HG03432 (cell line): ENCODE measurements at regions not wholly inside any gene's neighbourhood (a gene's known extent, or its start where the extent isn't known, plus 50 kb on each side); places are given as distances from the start of the nearest gene placed in this dataset.

Experiments used
- ATAC-seq: cut with Tn5 transposase; IDR thresholded peaks from one replicate; pipeline ENCODE4 v1.9.1; 2021; ENCODE audit warnings: mild to moderate bottlenecking, moderate library complexity; ENCODE audit not compliant: unreplicated experiment

GRCh38 chr12:126772171-126772864 lies 1494.7 kb upstream of the TMEM132C start:
- peak; percentile 83 for ATAC-seq

GRCh38 chr12:126773012-126773411 lies 1494.0 kb upstream of the TMEM132C start:
- ATAC-seq: no peak

- ATAC-seq: no peak
Observed at GRCh38 chr12:126773491-126773890, 1493.5 kb upstream of the TMEM132C start.

- no peak for ATAC-seq
Observed at GRCh38 chr12:126776026-126776655, 1490.8 kb upstream of the TMEM132C start.

GRCh38 chr12:126780343-126780742 lies 1486.6 kb upstream of the TMEM132C start:
- no peak for ATAC-seq

GRCh38 chr12:126781593-126781992 lies 1485.4 kb upstream of the TMEM132C start:
- no peak for ATAC-seq

GRCh38 chr12:126782083-126782482 lies 1484.9 kb upstream of the TMEM132C start:
- no peak for ATAC-seq

- no peak for ATAC-seq
Observed at GRCh38 chr12:126784328-126784921, 1482.5 kb upstream of the TMEM132C start.

- no peak for ATAC-seq
Observed at GRCh38 chr12:126789963-126790362, 1477.0 kb upstream of the TMEM132C start.

GRCh38 chr12:126791122-126791521 lies 1475.8 kb upstream of the TMEM132C start:
- no peak for ATAC-seq

GRCh38 chr12:126792411-126792810 lies 1474.6 kb upstream of the TMEM132C start:
- no peak for ATAC-seq

GRCh38 chr12:126797525-126797924 lies 1469.4 kb upstream of the TMEM132C start:
- ATAC-seq: no peak

- no peak for ATAC-seq
Observed at GRCh38 chr12:126798449-126798848, 1468.5 kb upstream of the TMEM132C start.

GRCh38 chr12:126807312-126807865 lies 1459.6 kb upstream of the TMEM132C start:
- ATAC-seq: no peak

- ATAC-seq: no peak
Observed at GRCh38 chr12:126811391-126811790, 1455.6 kb upstream of the TMEM132C start.

GRCh38 chr12:126819554-126819953 lies 1447.4 kb upstream of the TMEM132C start:
- ATAC-seq: no peak

- ATAC-seq: no peak
Observed at GRCh38 chr12:126830778-126831680, 1435.9 kb upstream of the TMEM132C start.

GRCh38 chr12:126837697-126838096 lies 1429.3 kb upstream of the TMEM132C start:
- ATAC-seq: no peak

- no peak for ATAC-seq
Observed at GRCh38 chr12:126843915-126844669, 1422.9 kb upstream of the TMEM132C start.

GRCh38 chr12:126847005-126847629 lies 1419.9 kb upstream of the TMEM132C start:
- no peak for ATAC-seq
